Hippocampal formation (tissue), 2 donors: ENCODE measurements at regions not wholly inside any gene's neighbourhood (a gene's known extent, or its start where the extent isn't known, plus 50 kb on each side); places are given as distances from the start of the nearest gene placed in this dataset.
"Not testable (repeated sequence)": the region's sequence is repeated elsewhere in the genome, so short reads cannot be mapped to it uniquely, and the experiment has no call there.

Source experiments
- DNase-seq, 2 donors: peaks; one replicate each; lab custom pipeline; 2025; lab: John Stamatoyannopoulos, UW

DNA sequence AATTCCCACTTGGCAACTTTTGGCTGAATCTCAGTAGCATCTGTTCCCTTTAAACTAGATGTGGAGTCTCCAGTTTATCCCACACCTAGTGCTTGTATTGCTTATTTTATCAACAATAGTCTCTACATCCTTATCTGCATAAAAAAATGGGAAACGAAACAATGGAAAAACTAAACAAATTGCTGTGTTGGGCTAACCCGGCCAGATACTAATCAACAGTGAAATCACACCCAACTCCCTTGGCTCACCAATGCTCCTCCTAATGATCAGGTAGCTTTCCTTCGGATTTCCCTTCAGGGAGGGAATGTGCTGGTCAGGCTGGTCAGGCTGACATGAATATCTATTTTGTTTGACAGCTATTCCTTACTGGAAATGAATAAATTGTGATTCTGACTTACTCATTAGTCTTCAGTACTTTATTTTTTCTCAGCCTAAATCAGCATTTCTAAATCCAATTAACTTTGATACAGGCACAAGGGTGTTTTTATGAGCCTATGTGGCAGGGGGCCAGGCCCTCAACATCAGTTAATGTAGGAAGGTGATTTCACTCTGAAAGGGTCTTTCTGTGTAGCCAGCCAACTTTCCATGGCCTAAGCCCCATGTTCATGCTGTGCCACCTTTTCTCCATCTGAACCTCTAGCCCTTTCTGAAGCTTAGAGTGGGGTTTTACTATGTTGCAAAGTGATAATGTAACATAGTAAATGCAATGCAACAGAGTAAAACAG is 170.5 kb upstream of the NPSR1 start:
- no peak for DNase-seq

DNA sequence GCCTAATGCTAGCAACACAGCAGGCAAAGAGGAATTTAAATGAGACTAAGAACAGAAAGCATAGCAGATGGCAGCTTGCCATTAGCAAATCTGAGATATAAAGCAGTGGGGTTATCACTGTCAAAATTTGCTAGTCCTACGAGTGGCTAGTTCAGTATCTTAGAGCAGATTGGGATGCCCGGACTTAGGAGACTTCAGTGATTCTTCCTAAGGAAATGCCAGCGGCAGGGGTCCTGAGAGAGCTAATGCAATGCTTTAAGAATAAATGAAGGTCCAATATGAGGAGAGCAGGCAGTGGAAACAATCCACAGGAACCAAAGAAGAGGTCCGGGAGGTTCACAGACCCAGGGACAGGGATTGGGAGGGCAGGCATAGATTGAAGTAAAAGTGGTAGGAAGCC is 169.3 kb upstream of the NPSR1 start:
- no peak for DNase-seq

DNA sequence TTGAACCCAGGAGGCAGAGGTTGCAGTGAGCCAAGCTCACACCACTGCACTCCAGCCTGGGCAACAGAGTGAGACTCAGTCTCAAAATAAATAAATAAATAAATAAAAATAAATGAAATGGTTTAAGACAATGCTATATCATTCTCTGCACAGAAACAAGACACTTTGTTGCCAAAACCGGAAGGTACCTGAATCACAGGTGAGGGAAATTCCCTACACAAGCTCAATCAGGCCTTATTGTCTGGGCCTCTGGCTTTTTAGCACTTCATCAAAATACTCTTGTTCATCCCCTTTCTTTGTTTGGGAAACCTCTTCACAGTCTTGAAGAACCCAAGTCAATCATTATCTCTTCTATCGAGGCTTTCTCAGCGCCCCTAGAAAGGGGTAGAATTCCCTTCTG is 166.1 kb upstream of the NPSR1 start:
- DNase-seq = no peak

DNA sequence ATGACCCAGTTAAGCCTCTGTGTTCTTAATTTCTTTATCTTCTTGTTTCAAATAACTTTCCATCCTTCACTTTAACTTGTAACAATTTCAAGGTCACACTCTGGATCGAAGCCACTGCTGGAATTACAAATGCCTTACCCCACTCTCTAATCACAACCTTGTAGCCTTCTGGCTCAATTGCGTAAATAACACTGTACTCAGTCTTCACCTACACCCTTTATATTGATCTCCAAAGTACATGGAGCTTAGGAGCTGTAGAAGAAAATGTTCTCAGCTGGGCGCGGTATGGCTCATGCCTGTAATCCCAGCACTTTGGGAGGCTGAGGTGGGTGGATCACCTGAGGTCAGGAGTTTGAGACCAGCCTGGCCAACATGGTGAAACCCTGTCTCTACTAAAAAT is 164.3 kb upstream of the NPSR1 start:
- DNase-seq = no peak

DNA sequence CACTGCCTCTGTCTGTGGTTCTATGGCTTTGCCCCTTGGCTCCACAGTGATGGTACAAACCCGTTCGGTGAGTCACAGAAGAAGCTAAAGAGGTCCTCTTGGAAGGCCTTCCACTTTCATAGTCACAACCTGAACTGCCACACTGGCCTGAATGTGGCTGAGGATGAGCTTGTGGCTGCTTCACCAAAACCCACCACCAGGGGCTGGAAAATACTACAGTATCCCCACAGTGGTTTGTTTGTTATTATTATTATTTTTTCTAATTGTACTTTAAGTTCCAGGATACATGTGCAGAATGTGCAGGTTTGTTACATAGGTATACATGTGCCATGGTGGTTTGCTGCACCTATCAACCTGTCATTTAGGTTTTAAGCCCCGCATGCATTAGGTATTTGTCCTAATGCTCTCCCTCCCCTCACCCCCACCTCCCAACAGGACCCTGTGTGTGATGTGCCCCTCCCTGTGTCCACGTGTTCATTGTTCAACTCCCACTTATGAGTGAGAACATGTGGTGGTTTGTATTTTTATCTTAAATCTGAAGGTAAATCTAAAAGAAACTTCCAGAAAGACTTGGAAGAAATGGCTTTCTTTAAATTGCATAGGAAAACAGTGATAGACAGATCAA is 160.8 kb upstream of the NPSR1 start:
- no peak for DNase-seq

DNA sequence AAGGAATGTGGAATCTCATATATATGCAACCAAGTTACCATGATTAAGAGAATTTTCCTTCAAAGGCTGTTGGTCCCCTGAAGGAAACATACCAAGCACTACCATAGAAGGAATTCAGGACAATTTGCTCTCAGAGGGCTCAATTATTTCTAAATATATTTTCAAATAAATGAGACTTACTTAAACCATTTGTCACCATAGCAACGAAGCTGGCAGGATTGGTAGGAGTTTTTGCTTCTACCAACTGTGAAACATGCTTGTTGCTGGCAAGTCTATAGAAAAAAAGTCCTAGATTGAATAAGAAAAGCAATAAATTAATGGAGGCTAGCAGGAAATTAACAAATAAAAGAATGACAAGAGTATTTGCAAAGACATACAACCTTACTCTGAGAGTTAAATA is 156.9 kb upstream of the NPSR1 start:
- DNase-seq = peak in 1 of 2 donors; percentile 27

DNA sequence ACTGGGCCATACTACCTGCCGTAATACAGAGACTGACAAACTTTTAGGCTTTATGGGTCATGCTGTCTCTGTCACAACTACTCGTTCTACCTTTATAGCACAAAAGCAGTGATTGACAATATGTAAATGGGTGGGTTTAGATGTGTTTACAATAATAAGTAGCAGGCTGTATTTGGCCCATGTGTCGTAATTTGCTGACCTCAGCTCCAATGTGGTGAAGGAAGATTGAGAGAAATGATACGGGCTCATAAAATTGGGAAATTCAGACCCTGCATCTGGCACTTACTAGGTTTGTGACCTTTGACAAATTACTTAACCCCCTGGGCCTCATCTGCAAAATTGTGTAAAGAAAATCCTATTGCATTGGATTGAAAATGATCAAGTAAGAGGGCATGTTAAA is 150.8 kb upstream of the NPSR1 start:
- DNase-seq = no peak

DNA sequence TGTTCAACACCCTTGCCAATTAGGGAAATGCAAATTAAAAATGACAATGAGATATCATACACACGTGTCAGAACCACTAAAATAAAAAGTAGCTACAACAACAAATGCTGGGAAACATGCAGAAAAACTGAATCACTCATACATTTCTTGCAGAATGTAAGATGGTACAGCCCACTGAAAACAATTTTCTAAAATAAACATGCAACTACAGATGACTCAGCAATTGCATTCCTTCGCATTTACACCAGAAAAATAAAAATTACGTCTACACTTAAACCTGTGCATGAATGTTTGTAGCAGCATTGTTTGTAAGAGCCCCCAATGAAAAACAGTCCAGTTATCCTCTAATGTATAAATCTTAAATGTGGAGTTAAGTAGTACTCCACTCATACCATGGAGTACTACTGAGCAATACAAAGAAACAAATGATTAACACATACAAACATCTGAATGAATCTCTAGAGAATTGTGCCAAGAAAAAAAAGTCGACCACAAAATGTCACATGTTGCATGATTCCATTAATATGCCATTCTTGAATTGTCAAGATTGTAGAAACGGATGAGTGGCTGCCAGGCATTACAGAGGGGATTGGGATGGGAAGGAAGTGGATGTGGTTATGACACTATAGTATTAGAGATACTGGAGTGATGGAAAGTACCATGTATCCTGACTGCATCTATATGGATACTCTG is 134.6 kb upstream of the NPSR1 start:
- no peak for DNase-seq

DNA sequence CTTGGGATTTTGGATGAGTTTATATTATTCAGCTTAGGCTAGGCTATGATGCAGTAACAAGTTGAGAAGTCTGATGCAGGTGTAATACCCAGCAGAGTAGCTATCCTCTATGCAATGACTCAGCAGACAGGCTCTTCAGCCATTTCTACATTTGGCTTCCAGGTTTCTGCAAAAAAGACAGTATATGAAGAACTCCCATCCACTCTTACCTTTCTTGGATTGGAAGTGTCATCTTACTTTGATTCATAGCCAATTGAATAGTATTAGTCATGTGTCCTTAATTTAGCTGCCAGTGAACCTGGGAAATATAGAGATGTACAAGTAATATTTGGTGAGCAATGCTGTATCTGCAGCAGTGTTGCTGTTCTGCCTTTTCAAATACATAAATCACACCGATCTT is 127.8 kb upstream of the NPSR1 start:
- DNase-seq = no peak

DNA sequence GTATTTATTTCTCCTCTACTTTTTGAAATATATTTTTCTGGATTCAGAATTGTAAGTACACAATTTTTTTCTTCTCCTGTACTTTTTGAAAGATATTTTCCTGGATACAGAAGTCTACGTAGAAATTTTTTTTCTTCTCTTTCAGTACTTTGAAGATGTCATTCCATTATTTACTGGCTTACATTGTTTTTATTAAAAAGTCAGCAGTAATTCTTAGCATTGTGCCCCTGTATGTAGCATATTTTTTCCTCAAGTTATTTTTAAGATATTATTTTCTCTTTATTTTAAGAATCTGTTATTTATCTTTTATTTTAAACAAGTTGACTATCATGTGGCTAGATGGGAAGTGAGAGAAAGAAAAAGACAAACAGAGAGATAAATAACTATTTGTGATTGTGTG is 119.0 kb upstream of the NPSR1 start:
- no peak for DNase-seq

DNA sequence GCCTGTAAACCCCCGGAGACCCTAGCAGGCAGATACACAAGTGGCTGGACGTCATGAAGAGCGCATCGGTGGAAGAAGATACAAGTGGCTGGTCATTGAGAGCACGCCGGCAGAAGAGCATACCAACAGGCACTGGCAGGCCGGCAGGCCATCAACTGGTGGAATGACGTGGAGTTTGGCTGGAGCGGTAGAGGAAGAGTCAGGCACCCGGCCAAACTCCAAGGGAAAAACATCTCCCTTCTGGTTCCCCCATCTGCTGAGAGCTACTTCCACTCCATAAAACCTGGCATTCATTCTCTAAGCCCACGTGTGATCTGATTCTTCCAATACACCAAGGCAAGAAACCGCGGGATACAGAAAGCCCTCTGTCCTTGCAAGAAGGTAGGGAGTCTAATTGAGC is 113.4 kb upstream of the NPSR1 start:
- DNase-seq = no peak

DNA sequence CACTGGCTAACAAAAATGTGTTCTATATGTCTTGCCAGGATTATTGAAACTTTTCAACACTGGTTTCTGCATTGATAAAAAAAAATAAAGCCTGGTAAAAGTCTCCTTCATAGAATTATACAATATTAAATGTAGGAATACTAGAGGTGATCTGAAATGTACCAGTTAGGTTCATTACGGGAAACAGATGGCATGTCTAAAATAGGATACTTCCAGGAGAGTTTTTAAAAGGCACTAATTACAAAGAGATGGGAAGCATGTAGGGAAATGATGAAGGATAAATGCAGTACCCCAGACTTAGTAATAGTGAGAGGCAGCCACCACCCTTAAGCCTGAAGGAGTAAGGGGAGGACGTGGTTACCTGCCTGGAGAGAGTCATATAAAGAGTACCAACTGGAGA is 107.0 kb upstream of the NPSR1 start:
- DNase-seq = no peak

DNA sequence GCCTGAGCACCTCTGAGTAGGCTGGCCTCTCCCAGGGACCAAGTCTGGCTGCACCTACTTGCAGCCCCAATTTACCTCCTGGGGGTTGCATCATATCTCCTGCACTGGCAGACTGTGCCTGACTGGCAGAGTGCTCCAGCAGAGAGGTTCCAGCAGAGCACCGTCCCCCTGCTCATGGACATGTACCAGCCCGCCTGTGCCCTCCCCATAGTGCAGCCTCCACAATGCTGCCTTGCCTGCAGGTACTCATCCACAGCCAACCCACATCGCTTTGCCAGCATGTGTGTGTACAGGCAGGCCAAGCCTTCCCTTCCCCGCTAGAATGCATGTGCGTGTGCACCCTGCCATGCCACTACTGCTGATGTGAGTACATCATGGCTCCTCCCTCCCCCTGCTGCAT is 105.5 kb upstream of the NPSR1 start:
- DNase-seq = no peak

DNA sequence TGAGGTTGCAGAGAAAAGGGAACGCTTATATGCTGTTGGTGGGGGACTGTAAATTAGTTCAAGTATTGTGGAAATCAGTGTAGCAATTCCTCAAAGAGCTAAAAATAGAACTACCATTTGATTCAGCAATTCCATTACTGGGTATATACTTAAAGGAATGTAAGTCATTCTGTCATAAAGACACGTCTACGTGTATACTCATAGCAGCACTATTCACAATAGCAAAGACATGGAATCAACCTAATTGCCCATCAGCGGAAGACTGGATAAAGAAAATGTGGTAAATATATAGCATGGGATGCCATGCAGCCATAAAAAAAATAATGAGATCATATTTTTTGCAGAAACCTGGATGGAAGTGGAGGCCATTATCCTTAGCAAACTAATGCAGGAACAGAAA is 100.0 kb upstream of the NPSR1 start:
- no peak for DNase-seq

DNA sequence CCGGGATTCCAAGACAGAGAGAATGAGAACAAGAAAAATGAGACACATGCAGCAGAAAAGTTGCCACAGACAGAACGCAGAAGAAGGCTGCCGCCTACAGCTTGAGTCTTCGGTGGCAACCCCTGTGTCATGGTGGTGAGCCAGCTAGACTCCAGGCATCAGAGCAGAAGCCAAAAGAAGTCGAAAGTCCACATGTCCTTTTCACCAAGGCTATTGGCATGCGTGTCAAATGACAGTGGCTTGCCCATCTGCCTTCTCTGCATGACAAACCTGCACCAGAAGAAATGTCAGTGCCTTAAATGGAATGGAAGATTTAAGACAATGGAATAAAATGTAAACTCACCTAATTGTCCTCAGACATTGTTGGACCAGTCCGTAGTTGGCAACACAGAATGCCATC is 93.9 kb upstream of the NPSR1 start:
- DNase-seq = no peak

DNA sequence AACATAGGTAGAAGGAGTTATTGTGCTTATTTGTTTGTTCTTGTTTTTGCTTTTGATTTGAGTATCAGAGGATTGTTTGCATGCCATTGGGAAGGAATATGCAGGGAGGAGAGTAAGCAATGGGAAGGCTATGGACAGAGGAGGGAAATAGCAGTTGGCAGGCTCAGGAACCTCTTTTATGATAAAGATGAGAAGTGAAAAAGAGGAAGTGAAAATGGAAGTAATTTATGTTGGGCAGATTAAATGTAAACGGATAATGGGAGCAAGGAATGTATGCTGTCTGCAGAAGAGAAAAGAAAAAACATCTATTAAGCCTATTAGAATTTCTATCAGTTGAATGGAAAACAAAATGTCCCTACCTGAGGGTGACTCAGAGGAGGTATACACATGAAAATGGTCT is 90.1 kb upstream of the NPSR1 start:
- no peak for DNase-seq

DNA sequence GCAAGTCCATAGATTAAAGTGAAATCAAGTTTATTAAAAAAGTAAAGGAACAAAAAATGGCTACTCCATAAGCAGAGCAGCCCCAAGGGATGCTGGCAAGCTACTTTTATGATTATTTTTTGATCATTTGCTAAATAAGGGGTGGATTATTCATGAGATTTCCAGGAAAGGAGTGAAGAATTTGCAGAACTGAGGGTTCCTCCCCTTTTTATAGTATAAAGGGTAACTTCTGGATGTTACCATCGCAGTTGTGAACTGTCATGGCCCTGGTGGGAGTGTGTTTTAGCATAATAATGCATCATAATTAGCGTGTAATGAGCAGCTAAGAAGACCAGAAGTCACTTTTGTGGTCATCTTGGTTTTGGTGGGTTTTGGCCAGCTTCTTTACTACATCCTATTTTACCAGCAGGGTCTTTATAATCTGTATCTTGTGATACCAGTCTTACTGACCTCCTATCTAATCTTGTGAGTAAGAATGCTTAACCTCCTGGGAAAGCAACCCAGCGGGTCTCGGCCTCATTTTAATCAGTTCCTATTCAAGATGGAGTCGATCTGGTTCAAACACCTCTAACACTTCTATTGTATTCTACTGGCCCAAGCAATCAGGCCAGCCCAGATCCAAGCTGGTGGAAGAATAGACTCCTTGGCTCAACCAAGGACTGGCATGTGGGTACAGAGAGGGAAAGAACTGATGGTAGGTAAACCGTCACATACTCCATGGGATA is 87.9 kb upstream of the NPSR1 start:
- DNase-seq = no peak

DNA sequence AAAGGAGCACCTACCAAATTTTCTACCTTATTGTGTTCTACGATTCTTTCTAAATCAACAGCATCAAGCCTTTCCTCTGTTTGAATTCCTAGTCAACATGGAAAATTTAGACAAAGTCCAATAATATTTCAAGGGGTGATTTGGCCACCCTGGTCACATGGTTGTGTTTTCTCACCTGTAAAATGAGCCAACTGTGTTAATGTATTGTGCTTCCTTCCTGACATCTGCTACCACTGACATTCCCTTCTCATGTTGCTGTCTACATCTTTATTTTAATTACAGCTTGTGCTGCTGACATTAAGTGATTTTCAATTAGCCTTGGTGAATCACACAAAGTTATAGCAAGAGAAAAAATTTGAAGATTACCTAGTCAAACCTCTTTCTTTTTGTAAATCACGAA is 83.0 kb upstream of the NPSR1 start:
- DNase-seq = no peak

DNA sequence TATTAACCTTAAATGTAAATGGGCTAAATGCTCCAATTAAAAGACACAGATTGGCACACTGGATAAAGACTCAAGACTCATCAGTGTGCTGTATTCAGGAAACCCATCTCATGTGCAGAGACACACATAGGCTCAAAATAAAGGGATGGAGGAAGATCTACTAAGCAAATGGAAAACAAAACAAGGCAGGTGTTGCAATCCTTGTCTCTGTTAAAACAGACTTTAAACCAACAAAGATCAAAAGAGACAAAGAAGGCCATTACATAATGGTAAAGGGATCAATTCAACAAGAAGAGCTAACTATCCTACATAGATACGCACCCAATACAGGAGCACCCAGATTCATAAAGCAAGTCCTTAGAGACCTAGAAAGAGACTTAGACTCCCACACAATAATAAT is 80.1 kb upstream of the NPSR1 start:
- DNase-seq = not testable (repeated sequence)

DNA sequence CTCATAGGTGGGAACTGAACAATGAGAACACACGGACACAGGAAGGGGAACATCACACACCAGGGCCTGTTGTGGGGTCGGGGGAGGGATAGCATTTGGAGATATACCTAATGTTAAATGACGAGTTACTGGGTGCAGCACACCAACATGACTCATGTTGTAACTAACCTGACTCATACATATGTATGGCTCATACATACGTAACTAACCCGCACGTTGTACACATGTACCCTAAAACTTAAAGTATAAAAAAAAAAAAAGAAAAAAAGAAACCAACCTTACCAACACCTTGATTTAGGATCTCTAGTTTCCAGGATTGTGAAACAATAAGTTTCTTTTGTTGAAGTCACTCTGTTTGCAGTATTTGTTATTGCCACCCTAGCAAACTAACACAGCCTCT is 76.3 kb upstream of the NPSR1 start:
- DNase-seq = not testable (repeated sequence)

DNA sequence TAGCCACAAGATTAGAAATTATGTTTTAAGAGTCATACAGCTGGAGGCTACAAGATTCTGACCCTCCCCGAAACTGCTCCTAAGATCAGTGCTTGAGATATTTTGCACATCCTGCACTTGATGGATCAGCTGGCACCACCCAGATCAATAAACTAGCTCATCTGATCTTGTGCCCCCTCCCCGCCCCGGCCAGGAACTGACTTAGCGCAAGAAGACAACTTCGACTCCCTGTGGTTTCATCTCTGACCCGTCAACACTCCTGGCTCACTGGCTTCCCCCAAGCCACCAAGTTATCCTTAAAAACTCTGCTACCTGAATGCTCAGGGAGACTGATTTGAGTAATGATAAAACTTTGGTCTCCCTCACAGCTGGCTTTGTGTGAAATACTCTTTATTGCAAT is 73.5 kb upstream of the NPSR1 start:
- no peak for DNase-seq

DNA sequence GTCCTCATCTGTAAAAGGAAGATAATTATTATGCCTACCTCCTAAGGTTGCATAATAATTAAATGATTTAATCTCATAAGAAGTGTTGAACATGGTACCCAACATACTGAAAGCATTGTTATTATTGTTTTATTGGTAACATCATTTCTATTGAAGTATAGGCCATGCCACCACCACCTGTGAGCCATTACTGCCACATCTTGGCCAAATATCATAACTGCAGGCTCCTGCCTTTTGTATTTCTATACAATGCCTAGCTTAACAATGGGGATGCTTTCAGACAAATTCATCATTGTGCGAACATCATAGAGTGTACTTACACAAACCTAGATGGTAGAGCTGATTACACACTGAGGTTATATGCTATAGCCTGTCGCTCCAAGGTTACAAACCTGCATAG is 61.1 kb upstream of the NPSR1 start:
- DNase-seq = no peak
